LHCN-M2 (cell line): ENCODE measurements at regions not wholly inside any gene's neighbourhood (a gene's known extent, or its start where the extent isn't known, plus 50 kb on each side); places are given as distances from the start of the nearest gene placed in this dataset.
A peak's percentile ranks its signal among the peaks of the same experiment; 100 is the strongest.
"Not testable (repeated sequence)": the region's sequence is repeated elsewhere in the genome, so short reads cannot be mapped to it uniquely, and the experiment has no call there.

Experiments used
- DNase-seq: peaks from one replicate; pipeline ENCODE4 v3.0.0-alpha.2; 2012; ENCODE audit warnings: low read depth

DNA sequence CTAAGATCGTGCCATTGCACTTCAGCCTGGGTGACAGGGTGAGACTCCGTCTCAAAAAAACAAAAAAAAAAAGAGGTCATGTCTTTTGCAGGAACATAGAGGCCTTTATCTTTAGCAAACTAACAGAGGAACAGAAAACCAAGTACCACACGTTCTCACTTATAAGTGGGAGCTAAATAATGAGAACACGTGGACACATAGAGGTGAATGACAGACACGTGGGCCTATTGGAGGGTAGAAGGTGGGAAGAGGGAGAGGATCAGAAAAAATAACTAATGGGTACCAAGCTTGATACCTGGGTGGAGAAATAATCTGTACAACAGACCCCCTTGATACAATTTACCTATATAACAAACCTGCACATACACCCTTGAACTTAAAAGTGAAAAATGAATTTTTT lies 401.4 kb upstream of the NAALADL2 start:
- DNase-seq = no peak

DNA sequence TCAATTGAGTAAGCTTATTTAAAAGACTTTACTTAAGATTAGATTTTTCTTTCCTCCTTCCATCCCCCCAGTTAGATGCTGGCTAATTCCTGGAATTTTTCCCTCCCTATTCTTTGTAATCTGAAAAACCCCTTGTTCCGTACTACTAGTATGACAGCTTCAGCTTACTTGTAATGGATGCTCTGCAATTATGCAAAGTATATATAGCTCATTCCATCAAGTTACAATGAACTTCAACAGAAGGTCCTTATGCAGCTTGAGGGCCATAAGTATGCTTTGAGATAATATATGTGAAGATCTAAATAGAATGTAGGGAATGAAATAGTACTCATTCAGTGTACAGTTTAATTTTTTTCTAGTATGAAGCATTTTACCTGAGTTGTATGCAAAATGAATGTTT lies 398.3 kb upstream of the NAALADL2 start:
- DNase-seq = no peak

DNA sequence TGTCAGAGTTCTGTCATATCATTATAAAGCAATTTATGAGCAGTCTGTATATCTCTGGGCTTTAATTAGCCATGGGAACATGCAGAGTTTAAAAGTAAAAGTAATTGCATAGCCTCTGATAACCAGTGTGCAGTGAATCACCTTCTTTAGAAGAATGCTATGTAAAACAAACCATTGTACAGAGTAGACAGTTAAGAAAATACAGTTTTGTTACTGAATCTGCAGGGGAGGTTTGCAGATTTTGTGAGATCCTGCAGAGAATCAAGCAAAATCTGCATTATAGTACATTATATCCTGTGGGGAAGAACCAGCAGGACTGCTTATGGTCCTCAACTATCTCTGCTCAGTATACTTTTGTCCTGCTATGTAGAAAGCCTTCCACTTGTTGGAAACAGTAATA lies 396.2 kb upstream of the NAALADL2 start:
- no peak for DNase-seq

DNA sequence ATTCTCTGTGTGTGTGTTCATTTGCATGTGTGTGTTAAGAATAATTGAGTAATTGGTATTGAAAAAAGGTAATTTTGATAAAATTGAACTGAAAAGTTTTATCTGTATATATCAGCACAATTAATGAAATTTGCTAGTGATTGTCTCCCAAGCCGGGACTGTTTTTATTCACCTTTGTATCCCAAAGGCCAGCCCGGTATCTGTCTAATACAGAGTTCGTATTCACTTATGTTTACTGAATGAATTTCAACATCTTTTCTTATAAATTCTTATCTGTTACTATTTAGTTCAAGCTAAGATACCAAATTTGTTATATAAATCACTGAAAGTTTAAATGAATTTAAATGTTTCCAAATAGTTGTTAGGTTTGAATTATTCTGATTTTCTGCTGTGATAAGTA lies 394.0 kb upstream of the NAALADL2 start:
- no peak for DNase-seq

DNA sequence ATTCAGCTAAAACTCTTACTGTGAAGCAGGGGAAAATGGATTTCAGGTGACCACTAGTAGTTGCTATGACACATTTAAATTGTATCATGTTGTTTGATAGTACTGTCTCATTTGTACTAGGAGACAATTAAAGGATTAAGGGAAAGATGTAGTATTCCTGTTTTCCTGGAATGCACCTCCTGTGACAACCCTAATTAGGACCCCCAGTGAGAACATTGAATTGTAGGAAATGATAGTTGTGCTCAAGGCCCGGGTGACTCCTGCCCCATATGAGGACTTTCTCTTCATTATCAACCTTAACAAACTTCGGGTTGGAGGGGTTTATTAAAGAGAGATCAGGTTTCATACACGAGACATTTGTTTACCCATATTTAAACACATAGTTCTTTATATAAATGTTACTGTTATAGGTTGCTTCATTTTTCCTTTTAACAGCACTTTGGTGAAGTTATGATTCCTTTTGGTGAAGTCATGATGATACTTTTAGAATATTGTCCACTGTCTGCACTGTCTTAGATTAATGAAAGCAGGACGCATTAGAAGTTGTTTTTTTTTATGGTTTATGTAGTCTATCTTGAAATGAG lies 392.6 kb upstream of the NAALADL2 start:
- peak; percentile 2 for DNase-seq

DNA sequence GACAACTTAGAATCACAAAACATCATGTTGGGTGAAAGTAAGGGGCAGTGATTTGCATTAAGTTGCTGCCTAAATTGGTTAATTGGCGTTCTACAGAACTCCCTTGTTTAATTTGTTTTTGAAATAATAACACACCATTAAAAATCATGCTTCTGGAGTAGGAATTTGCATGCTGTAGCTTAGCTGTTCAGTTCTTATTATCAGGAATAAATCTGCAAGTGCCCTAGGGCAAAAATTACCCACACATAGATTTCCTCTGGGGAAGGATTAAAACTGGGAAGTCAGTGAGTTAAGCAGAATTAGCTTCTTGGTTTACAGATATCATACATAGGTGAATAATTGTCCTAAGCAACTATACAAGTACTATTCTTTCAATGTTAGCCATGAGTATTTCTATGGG lies 381.6 kb upstream of the NAALADL2 start:
- DNase-seq = no peak

DNA sequence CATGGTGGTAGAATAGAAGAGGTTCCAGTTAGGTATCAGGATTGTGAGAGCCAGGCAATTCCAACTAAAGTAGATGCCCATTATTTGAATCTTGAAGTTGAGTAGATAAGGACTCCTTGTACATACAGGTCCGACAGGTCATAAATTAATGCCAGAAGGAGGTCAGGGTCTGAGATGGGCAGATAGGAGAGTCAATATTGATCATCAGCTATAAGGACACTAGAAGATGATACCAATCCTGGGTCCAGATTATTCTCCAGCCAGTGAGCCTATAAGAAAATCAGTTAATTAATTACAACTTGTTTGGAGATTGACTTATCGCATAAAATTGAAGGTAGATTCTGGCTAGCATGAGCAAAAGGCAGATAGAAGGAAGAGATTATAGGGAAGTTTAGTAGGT lies 378.4 kb upstream of the NAALADL2 start:
- no peak for DNase-seq

DNA sequence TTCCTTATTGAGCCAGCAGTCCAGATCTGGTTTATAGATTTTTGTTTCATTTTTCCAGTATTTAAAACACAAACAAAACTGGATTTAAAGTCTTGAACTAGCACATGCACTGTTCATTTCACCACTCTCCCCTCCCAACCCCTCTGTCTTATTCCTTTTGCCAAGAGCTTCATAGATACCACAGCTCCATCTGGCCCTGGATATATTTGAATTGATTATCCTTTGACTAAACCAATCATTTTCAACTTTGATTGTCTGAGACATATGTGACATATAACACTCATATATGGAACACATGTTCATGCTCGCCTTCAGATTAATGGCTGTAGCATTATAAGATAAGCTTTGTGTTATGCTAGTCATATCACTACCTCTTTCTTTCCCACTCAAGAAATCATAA lies 376.6 kb upstream of the NAALADL2 start:
- no peak for DNase-seq

DNA sequence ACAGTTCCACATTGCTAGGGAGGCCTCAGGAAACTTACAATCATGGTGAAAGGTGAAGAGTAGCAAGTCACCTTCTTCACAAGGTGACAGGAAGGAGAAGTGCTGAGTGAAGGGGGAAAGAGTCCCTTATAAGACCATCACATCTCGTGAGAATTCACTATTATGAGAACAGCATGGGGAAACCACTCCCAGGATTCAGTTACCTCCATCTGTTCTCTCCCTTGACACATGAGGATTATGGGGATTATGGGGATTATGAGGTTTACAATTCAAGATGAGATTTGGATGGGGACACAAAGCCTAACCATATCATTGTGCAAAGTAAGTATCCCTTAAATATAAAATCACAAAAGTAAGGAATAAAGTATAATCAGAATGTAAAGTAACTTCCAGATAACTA lies 375.9 kb upstream of the NAALADL2 start:
- peak; percentile 66 for DNase-seq

DNA sequence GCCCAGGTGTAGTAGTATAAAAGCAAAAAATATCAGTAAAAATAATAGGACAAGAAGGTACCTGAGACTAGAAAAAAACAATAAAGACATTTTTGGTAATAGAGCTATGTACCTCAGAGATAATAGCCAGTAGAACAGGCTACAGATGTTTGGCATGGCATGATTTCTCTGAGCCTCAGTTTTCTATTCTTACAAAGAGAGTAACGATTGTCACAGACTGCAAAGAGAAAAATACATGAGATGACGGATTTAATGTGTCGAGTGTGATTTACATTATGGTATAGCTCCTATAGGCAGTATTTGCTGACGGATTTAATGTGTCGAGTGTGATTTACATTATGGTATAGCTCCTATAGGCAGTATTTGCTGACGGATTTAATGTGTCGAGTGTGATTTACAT lies 375.3 kb upstream of the NAALADL2 start:
- not testable (repeated sequence) for DNase-seq

DNA sequence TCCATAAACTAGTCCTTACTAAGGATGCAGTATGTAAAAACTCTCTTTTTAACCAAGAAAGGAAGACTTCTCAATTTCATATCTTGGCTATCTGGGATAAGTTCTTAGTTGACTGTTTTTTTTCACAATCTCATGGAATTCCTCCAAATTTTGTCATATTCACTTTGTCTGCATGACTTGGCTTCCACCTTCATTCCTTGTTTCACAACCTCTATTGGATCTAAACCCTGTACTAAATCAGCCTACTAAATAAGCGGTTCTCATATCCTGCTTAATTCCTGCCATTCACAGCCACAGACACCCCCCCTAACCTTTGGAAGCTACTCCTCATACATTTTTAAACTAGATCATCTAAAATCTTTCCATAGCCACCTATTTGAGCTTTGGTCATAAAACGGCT lies 370.6 kb upstream of the NAALADL2 start:
- DNase-seq = no peak

DNA sequence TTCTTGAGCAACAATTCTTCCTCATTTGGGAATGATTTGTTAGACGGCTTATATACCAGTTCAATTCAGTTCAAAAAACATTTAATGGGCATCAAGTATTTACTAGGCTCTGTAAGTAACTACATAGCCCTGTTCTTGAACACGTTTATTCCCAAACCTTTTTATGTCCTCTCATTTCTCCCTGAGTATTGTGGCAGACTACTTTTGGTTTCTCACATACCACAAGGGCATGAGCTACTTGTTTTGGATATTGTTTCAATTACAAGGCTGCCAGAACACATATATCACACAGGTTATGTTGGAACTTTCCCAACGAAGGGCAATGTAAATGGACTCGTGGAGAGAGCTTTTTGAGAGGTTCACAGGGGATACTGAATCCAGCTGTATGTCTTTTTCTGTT lies 363.8 kb upstream of the NAALADL2 start:
- no peak for DNase-seq

DNA sequence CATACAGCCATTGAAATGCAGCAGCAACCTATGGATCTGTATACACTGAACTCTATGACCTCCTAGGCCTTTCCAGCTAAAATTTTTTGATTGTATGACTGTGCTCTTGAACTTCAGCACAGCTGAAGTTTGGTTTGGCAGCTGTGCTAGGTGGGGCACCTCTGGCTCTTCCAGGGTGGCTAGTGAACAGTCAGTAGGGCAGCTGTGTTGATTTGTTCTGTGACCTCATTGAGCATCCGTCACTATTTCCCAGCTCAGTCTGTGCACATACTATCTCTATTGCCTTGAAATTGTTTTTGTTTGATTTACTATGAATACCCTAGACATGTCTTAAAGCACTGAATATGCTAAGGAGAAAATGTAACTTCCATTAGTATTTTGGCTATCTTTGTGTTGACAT lies 363.2 kb upstream of the NAALADL2 start:
- DNase-seq = peak; percentile 78

DNA sequence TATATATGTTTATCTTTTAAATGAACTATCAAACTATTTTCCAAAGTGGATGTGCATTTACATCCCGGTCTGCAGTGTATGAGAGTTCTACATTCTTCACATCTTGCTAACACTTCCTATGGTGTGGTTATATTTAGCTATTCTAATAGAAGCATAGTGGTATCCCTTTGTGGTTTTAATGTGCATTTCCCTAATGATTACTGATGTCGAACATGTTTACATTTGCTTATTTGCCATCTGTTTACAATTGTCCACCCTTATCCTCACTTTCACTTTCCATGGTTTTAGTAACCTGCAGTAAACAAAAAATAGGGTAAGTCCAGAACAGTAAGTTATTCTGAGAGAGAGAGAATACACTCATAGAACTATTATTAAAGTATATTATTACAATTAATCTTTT lies 360.5 kb upstream of the NAALADL2 start:
- peak; percentile 13 for DNase-seq

DNA sequence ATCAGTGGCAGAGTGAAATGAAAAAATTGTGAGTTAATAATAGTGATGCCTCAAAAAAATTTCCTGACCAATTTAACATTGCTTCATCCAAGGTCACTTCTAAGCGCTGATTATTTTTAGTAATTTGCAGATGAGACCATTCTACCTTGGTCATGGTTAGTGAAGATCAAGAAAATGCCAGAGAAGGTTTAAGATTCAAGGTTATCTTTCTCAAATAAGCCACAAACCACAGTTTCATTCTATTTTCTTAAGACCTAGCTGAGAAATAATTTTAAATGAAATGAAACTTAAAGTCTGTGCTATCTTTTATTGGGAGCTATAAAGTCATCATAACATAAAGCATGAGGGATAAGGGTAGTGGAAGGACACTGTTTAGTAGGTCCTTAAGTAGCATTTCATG lies 353.9 kb upstream of the NAALADL2 start:
- no peak for DNase-seq

DNA sequence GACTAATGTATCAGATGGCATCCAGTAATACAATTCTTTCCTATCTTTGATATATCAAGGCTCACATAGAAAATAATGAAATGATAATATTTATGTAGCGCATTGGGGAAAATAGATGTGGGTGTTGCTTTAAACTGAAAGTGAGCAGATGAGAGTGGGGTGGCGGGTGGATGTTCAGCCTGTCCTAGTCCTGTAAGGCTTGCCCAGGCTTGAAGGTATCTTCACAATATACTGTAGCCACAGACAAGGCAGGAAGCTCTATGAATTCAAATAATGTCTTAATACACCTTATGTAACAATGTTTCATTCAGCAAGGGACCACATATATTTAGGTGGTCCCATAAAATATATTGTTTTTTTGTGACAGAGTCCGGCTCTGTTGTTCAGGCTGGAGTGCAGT lies 334.9 kb upstream of the NAALADL2 start:
- no peak for DNase-seq

DNA sequence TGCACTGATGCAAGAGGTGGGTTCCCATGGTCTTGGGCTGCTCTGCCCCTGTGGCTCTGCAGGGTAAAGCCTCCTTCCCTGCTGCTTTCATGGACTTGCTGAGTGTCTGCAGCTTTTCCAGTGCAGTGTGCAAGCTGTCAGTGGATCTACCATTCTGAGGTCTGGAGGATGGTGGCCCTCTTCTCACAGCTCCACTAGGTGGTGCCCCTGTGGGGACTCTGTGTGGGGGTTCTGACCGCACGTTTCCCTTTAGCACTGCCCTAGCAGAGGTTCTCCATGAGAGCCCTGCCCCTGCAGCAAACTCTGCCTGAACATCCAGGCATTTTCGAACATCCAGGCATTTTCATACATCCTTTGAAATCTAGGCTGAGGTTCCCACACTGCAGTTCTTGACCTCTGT lies 329.8 kb upstream of the NAALADL2 start:
- no peak for DNase-seq

DNA sequence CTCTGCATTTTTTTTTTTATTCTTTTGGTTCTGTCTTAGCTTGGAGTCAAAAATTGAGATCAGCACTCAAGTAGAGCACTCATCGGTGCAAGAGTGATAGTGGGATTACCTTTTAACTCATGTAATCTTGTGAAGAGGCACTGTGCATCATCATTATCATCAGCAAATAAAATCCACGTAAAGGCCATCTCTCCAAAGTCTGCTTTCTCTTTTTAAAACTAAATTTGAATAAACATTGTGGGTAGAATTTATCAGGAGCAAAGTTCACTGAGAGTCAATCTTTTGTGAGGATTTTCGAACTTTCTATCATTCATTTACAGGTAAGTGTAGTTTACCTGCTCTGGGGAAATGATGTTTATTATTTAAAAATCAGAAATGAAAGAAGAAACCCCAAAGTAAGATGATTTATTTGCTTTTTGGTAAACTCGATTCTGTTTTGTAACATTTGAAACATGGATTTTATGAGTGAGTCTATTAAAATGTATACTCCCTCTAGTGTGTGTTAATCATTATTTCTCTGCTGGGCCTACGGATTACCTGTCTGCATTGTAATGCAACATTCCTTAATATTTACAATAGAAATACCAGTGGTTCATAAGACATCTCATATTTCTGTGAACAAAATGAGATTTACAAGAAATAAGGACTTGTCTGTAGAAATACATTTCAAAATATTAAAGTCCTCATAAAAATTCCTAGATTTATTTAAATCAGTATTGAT lies 327.7 kb upstream of the NAALADL2 start:
- DNase-seq = no peak

DNA sequence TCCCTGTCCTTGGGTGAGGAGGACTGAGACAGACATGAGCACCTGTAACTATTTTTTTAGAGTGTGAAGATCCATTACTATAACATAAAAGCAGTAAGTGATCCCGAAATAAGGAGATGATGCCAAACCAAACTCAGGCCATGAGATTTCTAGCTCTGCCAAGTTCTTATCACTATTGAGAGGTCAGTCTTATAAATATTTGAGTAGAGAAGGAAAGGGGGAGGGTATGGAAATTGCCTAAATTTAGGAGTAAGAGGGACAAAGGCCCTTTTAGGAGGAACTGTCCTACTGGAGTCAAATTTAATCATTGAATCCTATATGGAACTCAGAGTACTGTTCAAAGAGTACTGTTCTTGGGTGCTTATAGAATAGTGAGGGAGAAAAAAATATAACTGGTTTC lies 326.9 kb upstream of the NAALADL2 start:
- DNase-seq = no peak

DNA sequence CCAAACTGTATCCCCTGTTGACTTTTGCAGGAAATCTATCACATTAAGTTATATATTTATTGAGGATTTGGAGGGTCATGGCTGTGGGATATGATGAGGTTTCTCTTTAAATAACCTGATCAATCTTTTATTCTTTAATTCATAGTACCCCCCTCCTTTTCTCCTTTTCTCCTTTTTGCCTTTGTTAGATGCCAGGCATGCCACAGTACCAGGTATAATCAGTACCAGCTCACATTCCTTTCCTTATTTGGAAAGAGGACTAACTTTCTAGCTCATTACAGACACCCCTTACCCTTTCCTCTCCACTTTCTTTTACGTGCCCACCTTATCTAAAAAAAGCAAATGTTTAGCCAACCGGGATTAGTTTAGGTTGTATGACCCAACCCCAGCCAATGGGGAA lies 326.4 kb upstream of the NAALADL2 start:
- DNase-seq = no peak

DNA sequence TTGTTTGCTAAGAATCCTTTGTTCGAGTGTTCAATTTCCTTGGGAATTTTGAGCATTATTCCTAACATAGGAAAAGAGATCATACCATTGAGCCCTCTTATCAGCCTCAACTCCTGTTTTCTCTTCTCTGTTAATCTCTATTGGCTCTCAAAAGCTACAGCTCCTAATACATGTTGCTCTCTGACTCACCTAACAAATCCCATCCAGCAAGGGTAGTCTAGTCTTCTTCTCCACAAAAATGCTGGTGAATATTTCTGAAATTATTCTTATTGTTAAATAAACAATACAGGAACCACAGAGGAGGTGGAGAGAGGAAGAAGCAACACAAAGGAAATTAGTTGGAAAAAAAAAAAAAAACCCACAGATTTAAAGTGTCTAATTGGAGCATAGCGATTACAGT lies 325.8 kb upstream of the NAALADL2 start:
- peak; percentile 84 for DNase-seq

DNA sequence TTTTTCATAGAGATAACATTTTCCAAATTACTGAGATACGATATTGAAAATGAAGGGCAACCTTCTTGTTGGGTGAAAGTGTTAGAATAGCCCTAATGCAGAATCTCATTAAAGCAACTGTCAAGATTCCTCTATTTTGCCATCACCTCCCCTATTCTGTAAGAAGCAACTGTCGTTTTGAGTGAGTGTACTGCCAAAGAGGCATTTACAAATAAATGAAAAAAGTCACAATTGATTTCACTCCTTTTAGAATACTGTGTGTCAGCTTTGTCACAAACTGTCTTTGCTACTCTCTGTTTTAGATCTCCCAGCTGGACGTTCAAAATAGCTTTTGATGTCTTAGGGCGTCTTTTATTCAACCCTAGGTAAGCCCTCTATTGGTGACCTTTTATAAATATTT lies 322.8 kb upstream of the NAALADL2 start:
- no peak for DNase-seq

DNA sequence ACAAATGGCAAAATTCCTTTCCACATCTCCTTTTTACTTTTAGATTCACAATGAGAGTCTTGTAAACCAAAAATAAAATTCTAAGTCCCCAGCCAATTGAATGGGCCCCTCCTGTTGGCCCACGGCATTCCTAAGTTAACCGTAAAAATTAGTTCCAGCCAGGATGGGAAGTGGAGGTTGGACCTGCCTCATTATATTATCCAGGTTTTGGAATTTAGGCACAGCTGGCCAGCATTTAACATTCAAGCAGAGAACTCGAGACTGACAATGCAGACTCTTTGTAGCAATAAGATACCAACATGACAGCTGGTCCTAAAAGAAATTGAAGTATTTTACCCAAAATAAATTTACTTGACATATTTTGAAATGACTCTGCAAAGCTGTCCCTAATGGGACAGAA lies 321.0 kb upstream of the NAALADL2 start:
- DNase-seq = peak; percentile 11
